ENCODE measurements at regions not wholly inside any gene's neighbourhood (a gene's known extent, or its start where the extent isn't known, plus 50 kb on each side); places are given as distances from the start of the nearest gene placed in this dataset. TPM values are rescaled to one million over a fixed set of nuclear protein-coding genes. Genes with fewer than 3 reads are reported as not detected.
"Not testable (repeated sequence)": the region's sequence is repeated elsewhere in the genome, so short reads cannot be mapped to it uniquely, and the experiment has no call there.

DNA sequence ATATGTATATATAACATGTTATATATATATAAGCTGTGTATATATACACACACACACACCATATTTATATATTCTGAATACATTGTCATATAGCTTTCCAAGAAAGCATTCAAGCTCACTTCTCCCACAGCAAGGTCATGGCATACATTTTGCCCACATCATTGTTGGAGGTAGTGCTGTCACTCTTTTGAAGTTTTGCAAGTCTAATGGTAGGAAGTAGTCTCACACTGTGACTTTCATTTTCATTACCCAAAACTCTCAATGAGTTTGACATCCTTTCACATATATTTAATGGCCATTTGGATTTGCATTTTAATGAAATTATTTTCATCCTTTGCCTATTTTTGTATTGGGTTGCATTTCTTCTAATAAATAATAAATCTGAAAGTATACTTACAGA, 59.8 kb upstream of the COX7C start:
- no peak for DNase-seq

DNA sequence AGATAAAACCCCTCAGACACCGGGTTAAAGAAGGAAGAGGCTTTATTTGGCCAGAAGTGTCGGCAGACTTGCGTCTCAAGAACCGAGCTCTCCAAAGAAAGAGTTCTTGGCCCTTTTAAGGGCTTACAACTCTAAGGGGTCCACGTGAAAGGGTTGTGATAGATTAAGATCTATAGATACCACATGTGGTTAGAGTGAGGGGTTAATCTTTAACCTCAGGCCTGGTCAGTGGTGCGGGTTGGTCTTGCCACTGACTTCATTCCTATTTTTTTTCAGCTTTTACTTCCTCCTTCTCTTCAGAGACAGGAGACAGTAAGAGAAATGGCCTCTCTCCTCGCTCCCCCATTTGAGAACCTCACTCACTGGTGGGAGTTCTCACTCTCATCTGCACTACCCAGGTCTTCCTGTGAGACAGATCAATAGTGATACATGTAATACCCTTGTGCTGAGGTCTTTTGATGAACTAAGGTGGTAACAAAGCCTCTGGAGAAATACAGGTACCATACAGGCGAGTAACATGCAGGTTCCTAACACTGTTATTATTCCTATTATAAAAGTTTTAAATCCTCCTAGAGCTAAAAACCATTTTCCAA, 52.4 kb upstream of the COX7C start:
- DNase-seq: no peak

DNA sequence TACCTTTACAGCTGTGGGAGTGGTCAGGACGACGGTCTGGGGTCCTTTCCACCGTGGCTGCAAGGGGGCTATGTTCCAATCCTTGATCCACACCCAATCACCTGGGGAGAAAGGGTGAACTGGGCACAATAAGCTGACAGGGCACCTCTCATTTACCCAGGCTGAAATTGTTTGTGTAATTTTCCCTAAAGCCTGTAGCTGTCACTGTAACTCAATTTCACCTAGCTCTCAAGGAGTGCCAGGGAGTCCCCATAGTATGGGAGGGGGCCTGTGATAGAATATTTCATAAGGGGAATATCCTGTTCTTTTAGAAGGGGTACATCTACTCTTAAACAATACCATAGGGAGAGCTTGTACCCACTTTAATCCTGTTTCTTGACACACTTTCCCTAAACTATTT, 51.7 kb upstream of the COX7C start:
- not testable (repeated sequence) for DNase-seq

Small RNA genes in the stretch of these regions (small RNA-seq; reads per million reads assigned to genes)
- not detected for gene RBBP4P6 (ENCODE audit: low replicate concordance)
